Loucy (cell line): ENCODE measurements at regions not wholly inside any gene's neighbourhood (a gene's known extent, or its start where the extent isn't known, plus 50 kb on each side); places are given as distances from the start of the nearest gene placed in this dataset.

Source experiments
- CTCF ChIP-seq: fragments of 200-600 bp; sonication (generic); conservative IDR thresholded peaks from 2 replicates; pipeline ENCODE4 v1.5.1; 2014; ENCODE audit warnings: mild to moderate bottlenecking, antibody characterized with exemption, low read length
- EZH2phosphoT487 ChIP-seq: fragments of 200-600 bp; IDR thresholded peaks from 2 replicates; pipeline ENCODE4 v1.6.1; 2018; ENCODE audit warnings: antibody characterized with exemption, mild to moderate bottlenecking, moderate library complexity, borderline replicate concordance

DNA sequence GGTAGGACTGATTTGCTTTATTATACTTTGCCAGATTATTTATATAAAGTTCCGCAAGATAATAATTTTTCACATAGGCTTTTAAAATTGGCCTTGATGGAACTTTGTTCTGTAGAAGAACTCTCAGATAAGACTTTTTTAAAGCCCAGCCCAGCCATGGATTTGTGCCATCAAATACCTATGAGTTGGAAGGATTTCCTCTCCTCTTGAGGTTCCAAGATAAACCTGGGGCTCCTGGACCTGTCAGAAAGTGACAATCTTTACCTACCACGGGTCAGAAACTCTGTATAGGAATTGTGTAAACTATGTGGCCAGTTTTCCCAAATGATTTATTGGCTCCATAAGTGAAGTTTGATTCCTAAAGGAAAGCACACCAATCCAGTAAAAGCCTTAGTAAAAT lies 271.9 kb upstream of the GRID2 start:
- TF ChIP-seq CTCF, result no peak
- TF ChIP-seq EZH2phosphoT487, result no peak
